Mesothelial cell of epicardium (in vitro differentiated cells): ENCODE measurements at regions not wholly inside any gene's neighbourhood (a gene's known extent, or its start where the extent isn't known, plus 50 kb on each side); places are given as distances from the start of the nearest gene placed in this dataset.

Experiments
- DNase-seq, 2 experiments: peaks; one replicate each; pipeline ENCODE4 v3.0.0; 2021; ENCODE audit warnings: low spot score in 2 of 2; ENCODE audit not compliant: unreplicated experiment in 2 of 2
- H3K27ac Mint-ChIP-seq: 2 replicates; pipeline ENCODE4 v1.8.0; 2021; ENCODE audit warnings: mixed read lengths
- H3K27me3 Mint-ChIP-seq: 2 replicates; pipeline ENCODE4 v1.8.0; 2021; ENCODE audit warnings: low read depth, mixed read lengths
- H3K36me3 Mint-ChIP-seq: 2 replicates; pipeline ENCODE4 v1.8.0; 2021; ENCODE audit warnings: mixed read lengths
- H3K4me1 Mint-ChIP-seq: 2 replicates; pipeline ENCODE4 v1.8.0; 2021; ENCODE audit warnings: mixed read lengths
- H3K4me3 Mint-ChIP-seq: 2 replicates; pipeline ENCODE4 v1.8.0; 2021; ENCODE audit warnings: mild to moderate bottlenecking, moderate library complexity, mixed read lengths
- H3K9me3 Mint-ChIP-seq: 2 replicates; pipeline ENCODE4 v1.8.0; 2021; ENCODE audit warnings: mixed read lengths
- CTCF ChIP-seq: fragments of 200-600 bp; sonication (generic); IDR thresholded peaks from one replicate; pipeline ENCODE4 v1.5.0; 2021; ENCODE audit warnings: antibody characterized with exemption; ENCODE audit not compliant: unreplicated experiment

GRCh38 chr12:22740656-22741355 lies 115.8 kb downstream of the ETNK1 start:
- Mint-ChIP-seq H3K27me3 (no peaks in the 10 kb centered on the region), H3K27ac (no peak overlapping the region), H3K4me1 (no peaks in the 10 kb centered on the region), H3K4me3 (no peak overlapping the region), H3K9me3 (no peaks in the 10 kb centered on the region), H3K36me3 (no peaks in the 10 kb centered on the region)
- no peak for TF ChIP-seq CTCF
- DNase-seq: no peak

- no peaks in the 10 kb centered on the region for H3K4me1 Mint-ChIP-seq
- H3K27me3 Mint-ChIP-seq: no peaks in the 10 kb centered on the region
- no peak for TF ChIP-seq CTCF
- no peak overlapping the region for H3K27ac Mint-ChIP-seq
- H3K36me3 Mint-ChIP-seq: no peaks in the 10 kb centered on the region
- H3K4me3 Mint-ChIP-seq: no peak overlapping the region
- H3K9me3 Mint-ChIP-seq: no peaks in the 10 kb centered on the region
- DNase-seq: no peak
Measured at GRCh38 chr12:22743700-22744099, 118.7 kb downstream of the ETNK1 start.

GRCh38 chr12:22744197-22744596 lies 119.2 kb downstream of the ETNK1 start:
- H3K27ac Mint-ChIP-seq: no peak overlapping the region
- no peaks in the 10 kb centered on the region for H3K36me3 Mint-ChIP-seq
- H3K9me3 Mint-ChIP-seq: no peaks in the 10 kb centered on the region

GRCh38 chr12:22746720-22747119 lies 121.7 kb downstream of the ETNK1 start:
- DNase-seq: no peak
- no peak for TF ChIP-seq CTCF
- H3K27me3 Mint-ChIP-seq: no peaks in the 10 kb centered on the region
- no peak overlapping the region for H3K27ac Mint-ChIP-seq
- H3K4me3 Mint-ChIP-seq: no peak overlapping the region
- no peaks in the 10 kb centered on the region for H3K9me3 Mint-ChIP-seq
- no peaks in the 10 kb centered on the region for H3K36me3 Mint-ChIP-seq
- no peaks in the 10 kb centered on the region for H3K4me1 Mint-ChIP-seq

More at GRCh38 chr12:22744197-22744596, 119.2 kb downstream of the ETNK1 start:
- no peak for DNase-seq
- Mint-ChIP-seq H3K4me3 (no peak overlapping the region), H3K27me3 (no peaks in the 10 kb centered on the region), H3K4me1 (no peaks in the 10 kb centered on the region)
- no peak for TF ChIP-seq CTCF

- Mint-ChIP-seq H3K9me3 (peaks cover 18% of the 10 kb centered on the region), H3K4me1 (no peaks in the 10 kb centered on the region), H3K27ac (no peak overlapping the region), H3K27me3 (peaks cover 6% of the 10 kb centered on the region), H3K36me3 (peaks cover 2% of the 10 kb centered on the region), H3K4me3 (no peak overlapping the region)
- TF ChIP-seq CTCF: no peak
- DNase-seq: no peak
Measured at GRCh38 chr12:22755629-22756028, 130.7 kb downstream of the ETNK1 start.
